Gastrocnemius medialis (tissue), 4 donors: ENCODE measurements at regions not wholly inside any gene's neighbourhood (a gene's known extent, or its start where the extent isn't known, plus 50 kb on each side); places are given as distances from the start of the nearest gene placed in this dataset.

Source experiments
- ATAC-seq, 2 donors: fragments of 150-250 bp; one replicate each; pipeline ENCODE4 v1.9.1; 2016
- DNase-seq, 2 donors: peaks; one replicate each; pipeline ENCODE4 v3.0.0-alpha.2; 2019
- H3K27ac ChIP-seq, 4 donors: fragments of 200-600 bp; sonication (generic); 1 replicate in 1 of 4; 2 replicates in 3 of 4; pipeline ENCODE4 v1.5.1; 2016 to 2018; ENCODE audit warnings: mild to moderate bottlenecking in 2 of 4, moderate library complexity in 1 of 4
- H3K27me3 ChIP-seq, 3 donors: fragments of 200-600 bp; sonication (generic) in 2 of 3; 1 replicate in 1 of 3; 2 replicates in 2 of 3; pipeline versions ENCODE4 v1.5.1 to v1.6.0; 2016 to 2019; ENCODE audit warnings: mild to moderate bottlenecking in 1 of 3, moderate library complexity in 1 of 3
- H3K36me3 ChIP-seq, 2 donors: fragments of 200-600 bp; sonication (generic) in 1 of 2; one replicate each; pipeline ENCODE4 v1.5.1; 2017 to 2018
- H3K4me1 ChIP-seq, 2 donors: fragments of 200-600 bp; sonication (generic) in 1 of 2; one replicate each; pipeline ENCODE4 v1.5.1; 2016 to 2017; ENCODE audit warnings: mild to moderate bottlenecking in 2 of 2
- H3K4me3 ChIP-seq, 4 donors: fragments of 200-600 bp; sonication (generic) in 3 of 4; 1 replicate in 1 of 4; 2 replicates in 3 of 4; pipeline ENCODE4 v1.5.1; 2016 to 2019; ENCODE audit warnings: mild to moderate bottlenecking in 2 of 4
- H3K9me3 ChIP-seq, 3 donors: fragments of 200-600 bp; sonication (generic) in 2 of 3; 1 replicate in 1 of 3; 2 replicates in 2 of 3; pipeline ENCODE4 v1.5.1; 2016 to 2019
- CTCF ChIP-seq, 5 experiments: fragments of 450-650 bp in 3 of 5; fragments of 200-600 bp in 2 of 5; sonication (generic) in 2 of 5; IDR thresholded peaks in 4 of 5; conservative IDR thresholded peaks in 1 of 5; 1 replicate in 4 of 5; 2 replicates in 1 of 5; pipeline ENCODE4 v1.5.1; 2016 to 2019; ENCODE audit warnings: antibody characterized with exemption in 5 of 5, mild to moderate bottlenecking in 3 of 5, moderate library complexity in 3 of 5
- POLR2A ChIP-seq, 2 donors: fragments of 450-650 bp; IDR thresholded peaks; one replicate each; pipeline ENCODE4 v1.6.1; 2017; ENCODE audit warnings: antibody characterized with exemption in 2 of 2, mild to moderate bottlenecking in 2 of 2, moderate library complexity in 2 of 2
- in situ Hi-C, 4 donors: fragments of 200-750 bp; cut with MboI; loops; one replicate each; pipeline versions ENCODE4 v1.15.0 to v1.8.0; 2017; ENCODE audit warnings: low sequenced_read_pairs in 4 of 4
- intact Hi-C: fragments of 100-400 bp; cut with DNase I; formaldehyde crosslinking; loops from one replicate; pipeline ENCODE4 v1.15.1; 2023; ENCODE audit warnings: low total_unique reads

GRCh38 chr4:17065821-17066220 lies 167.4 kb upstream of the LDB2 start:
- no peak for ATAC-seq
- Histone ChIP-seq H3K9me3 (no peaks in the 10 kb centered on the region), H3K4me3 (no peak overlapping the region), H3K27me3 (no peaks in the 10 kb centered on the region), H3K27ac (no peak overlapping the region), H3K36me3 (no peaks in the 10 kb centered on the region), H3K4me1 (no peaks in the 10 kb centered on the region)
- intact Hi-C loops (no loop called here), in situ Hi-C loops (no loop called here)
- no peak for DNase-seq
- TF ChIP-seq POLR2A (IDR thresholded peaks at IDR 0.05) (no peak), CTCF (IDR thresholded peaks at IDR 0.05 in 4 of 5, conservative IDR thresholded peaks at IDR 0.05 in 1 of 5) (no peak)

DNA sequence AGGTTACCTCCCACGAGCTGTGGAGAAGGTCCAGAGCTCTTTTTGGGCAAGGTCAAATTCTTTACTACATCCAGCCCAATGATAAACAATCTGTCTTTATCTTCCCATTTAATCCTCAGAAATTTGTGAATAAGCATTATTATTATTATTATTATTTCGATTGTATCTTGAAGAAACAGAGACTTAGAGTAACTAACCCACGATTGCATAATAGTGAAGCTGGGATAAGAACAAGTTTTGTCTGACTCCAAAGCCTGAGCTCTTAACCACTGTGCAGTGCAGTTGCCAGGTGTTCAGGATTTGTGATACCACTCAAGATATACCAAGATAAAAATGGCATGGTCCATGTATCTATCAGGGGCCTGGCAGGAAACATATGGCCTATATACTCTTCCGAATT lies 166.5 kb upstream of the LDB2 start:
- intact Hi-C loops (no loop called here), in situ Hi-C loops (no loop called here)
- Histone ChIP-seq H3K9me3 (no peaks in the 10 kb centered on the region), H3K4me3 (no peak overlapping the region), H3K36me3 (no peaks in the 10 kb centered on the region), H3K27ac (no peak overlapping the region), H3K27me3 (no peaks in the 10 kb centered on the region), H3K4me1 (no peaks in the 10 kb centered on the region)
- TF ChIP-seq CTCF (IDR thresholded peaks at IDR 0.05 in 4 of 5, conservative IDR thresholded peaks at IDR 0.05 in 1 of 5): no peak
- no peak for TF ChIP-seq POLR2A (IDR thresholded peaks at IDR 0.05)
- DNase-seq (no peak), ATAC-seq (no peak)

GRCh38 chr4:17063888-17064287 lies 165.4 kb upstream of the LDB2 start:
- Histone ChIP-seq H3K27ac (no peak overlapping the region), H3K27me3 (no peaks in the 10 kb centered on the region), H3K4me1 (no peaks in the 10 kb centered on the region), H3K36me3 (no peaks in the 10 kb centered on the region), H3K4me3 (no peak overlapping the region), H3K9me3 (no peaks in the 10 kb centered on the region)
- DNase-seq: no peak
- ATAC-seq: no peak
- TF ChIP-seq POLR2A (IDR thresholded peaks at IDR 0.05) (no peak), CTCF (IDR thresholded peaks at IDR 0.05 in 4 of 5, conservative IDR thresholded peaks at IDR 0.05 in 1 of 5) (no peak)
- intact Hi-C loops: no loop called here
- in situ Hi-C loops: no loop called here

DNA sequence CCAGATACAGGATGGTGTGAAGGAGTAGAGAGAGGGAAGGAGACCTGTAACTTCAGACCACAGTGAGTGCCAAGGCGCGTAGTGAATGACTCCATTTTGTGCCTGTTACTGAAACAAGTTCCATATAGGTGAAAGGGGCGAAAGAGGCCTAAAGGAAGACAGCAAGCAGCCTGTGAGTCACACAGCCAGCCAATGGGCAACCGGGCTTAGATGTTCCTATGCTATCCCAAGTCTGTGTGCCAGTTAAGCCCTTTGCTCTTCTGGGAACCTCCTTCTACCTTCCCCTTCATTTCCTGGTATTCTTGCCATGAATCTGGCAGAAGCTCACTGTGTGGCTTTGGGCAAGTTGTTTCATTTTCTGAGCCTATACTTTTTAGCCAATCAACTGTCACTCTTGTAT lies 161.8 kb upstream of the LDB2 start:
- in situ Hi-C loops: no loop called here
- no peak for TF ChIP-seq CTCF (IDR thresholded peaks at IDR 0.05 in 4 of 5, conservative IDR thresholded peaks at IDR 0.05 in 1 of 5)
- no peak for TF ChIP-seq POLR2A (IDR thresholded peaks at IDR 0.05)
- no peaks in the 10 kb centered on the region for H3K4me1 ChIP-seq

More for the DNA sequence above, 161.8 kb upstream of the LDB2 start:
- Histone ChIP-seq H3K36me3 (no peaks in the 10 kb centered on the region), H3K27ac (no peak overlapping the region), H3K4me3 (no peak overlapping the region), H3K27me3 (no peaks in the 10 kb centered on the region), H3K9me3 (no peaks in the 10 kb centered on the region)
- no peak for DNase-seq
- ATAC-seq: no peak
- intact Hi-C loops: no loop called here
